Adrenal gland (tissue), 9 donors: ENCODE measurements at regions not wholly inside any gene's neighbourhood (a gene's known extent, or its start where the extent isn't known, plus 50 kb on each side); places are given as distances from the start of the nearest gene placed in this dataset.

Experiments
- DNase-seq, 7 donors: peaks; one replicate each; pipeline ENCODE4 v3.0.0-alpha.2; 2019 to 2020
- H3K27ac ChIP-seq, 5 donors: fragments of 200-600 bp; sonication (generic) in 4 of 5; 1 replicate in 3 of 5; 2 replicates in 2 of 5; pipeline versions ENCODE4 v1.5.1 to v1.8.0; 2016 to 2020; ENCODE audit warnings: mild to moderate bottlenecking in 1 of 5
- H3K27me3 ChIP-seq: fragments of 200-600 bp; 2 replicates; pipeline ENCODE4 v1.8.0; 2021
- H3K36me3 ChIP-seq, 2 donors: fragments of 200-600 bp; replicated peaks in 1 of 2; 1 replicate in 1 of 2; 2 replicates in 1 of 2; pipeline versions ENCODE4 v1.5.1 to v1.8.0; 2018 to 2022
- H3K4me1 ChIP-seq, 2 donors: fragments of 200-600 bp; replicated peaks in 1 of 2; 1 replicate in 1 of 2; 2 replicates in 1 of 2; pipeline versions ENCODE4 v1.5.1 to v1.8.0; 2018 to 2021
- H3K4me3 ChIP-seq, 4 donors: fragments of 200-600 bp; sonication (generic) in 3 of 4; one replicate each; pipeline ENCODE4 v1.5.1; 2016 to 2018
- H3K9me3 ChIP-seq, 3 donors: fragments of 200-600 bp; sonication (generic) in 1 of 3; replicated peaks in 1 of 3; 1 replicate in 2 of 3; 2 replicates in 1 of 3; pipeline versions ENCODE4 v1.5.1 to v1.8.0; 2016 to 2021
- CTCF ChIP-seq, 6 experiments: fragments of 450-650 bp in 4 of 6; fragments of 200-600 bp in 2 of 6; sonication (generic) in 1 of 6; IDR thresholded peaks; 1 replicate in 5 of 6; 2 replicates in 1 of 6; pipeline versions ENCODE4 v1.5.1 to v1.8.0; 2016 to 2021; ENCODE audit warnings: antibody characterized with exemption in 6 of 6, mild to moderate bottlenecking in 2 of 6, moderate library complexity in 1 of 6
- POLR2A ChIP-seq, 2 donors: fragments of 450-650 bp; IDR thresholded peaks; one replicate each; pipeline ENCODE4 v1.6.1; 2017; ENCODE audit warnings: antibody characterized with exemption in 2 of 2, mild to moderate bottlenecking in 2 of 2, moderate library complexity in 1 of 2
- WGBS, 4 donors: extraction: QIAGEN DNeasy Blood & Tissue Kit in 2 of 4; methylation state at CpG; one replicate each; pipeline versions ENCODE4 v1.1.5 to v1.1.7; 2013 to 2017; 5-methylcytosine and 5-hydroxymethylcytosine counted together
- intact Hi-C, 2 donors: fragments of 100-400 bp; cut with DNase I; formaldehyde crosslinking; loops; one replicate each; pipeline versions ENCODE4 v1.14.1 to v1.15.0; 2022 to 2023
- donor health status: healthy with polysubstance abuse.
- donor health status: Bipolar disorder and iron deficiency.
- donor health status: DM: yes; HTN: yes; CAD: no.
- donor health status: DM: no; HTN: no; CAD: no.
- donor health status: DM: no; HTN: no; CAD: no.

GRCh38 chr2:217336694-217337093 lies 476.8 kb upstream of the TNP1 start:
- WGBS, 4 donors, result 86 to 93% (median 90%) methylated on average over 4 of the region's 4 CpGs
- TF ChIP-seq POLR2A (IDR thresholded peaks at IDR 0.05), result no peak
- no peak for TF ChIP-seq CTCF (IDR thresholded peaks at IDR 0.05)
- Histone ChIP-seq H3K27ac (no peak overlapping the region), H3K4me3 (no peak overlapping the region), H3K27me3 (no peaks in the 10 kb centered on the region), H3K4me1 (peaks cover 0 to 11% of the 10 kb centered on the region in 2 donors), H3K9me3 (no peaks in the 10 kb centered on the region), H3K36me3 (no peaks in the 10 kb centered on the region)
- DNase-seq, result no peak
- intact Hi-C loops, result no loop called here

- H3K4me3 ChIP-seq, result no peak overlapping the region
- H3K27me3 ChIP-seq, result no peaks in the 10 kb centered on the region
- TF ChIP-seq POLR2A (IDR thresholded peaks at IDR 0.05) (no peak), CTCF (IDR thresholded peaks at IDR 0.05) (no peak)
- DNase-seq, result peak in 3 of 7 donors; percentile 19 to 30 (median 29)
- no peaks in the 10 kb centered on the region for H3K36me3 ChIP-seq
- no peak overlapping the region for H3K27ac ChIP-seq
- H3K4me1 ChIP-seq, result peaks cover 0 to 15% of the 10 kb centered on the region in 2 donors
- WGBS, 4 donors, result 68 to 75% (median 72%) methylated on average over 5 of the region's 5 CpGs
- H3K9me3 ChIP-seq, result no peaks in the 10 kb centered on the region
- intact Hi-C loops, result no loop called here
These were observed 475.6 kb upstream of the TNP1 start for GRCh38 chr2:217335341-217335966.

GRCh38 chr2:217334561-217334960 lies 474.7 kb upstream of the TNP1 start:
- no peak overlapping the region for H3K4me3 ChIP-seq
- no peak for DNase-seq
- no peaks in the 10 kb centered on the region for H3K36me3 ChIP-seq
- TF ChIP-seq POLR2A (IDR thresholded peaks at IDR 0.05), result no peak
- H3K27me3 ChIP-seq, result no peaks in the 10 kb centered on the region
- no peak overlapping the region for H3K27ac ChIP-seq
- intact Hi-C loops, result no loop called here
- H3K9me3 ChIP-seq, result no peaks in the 10 kb centered on the region
- H3K4me1 ChIP-seq, result peaks cover 0 to 15% of the 10 kb centered on the region in 2 donors

- no peak for DNase-seq
- WGBS, 4 donors, result 97 to 98% (median 97%) methylated on average over 9 of the region's 9 CpGs
- no peak for TF ChIP-seq CTCF (IDR thresholded peaks at IDR 0.05)
- no peak for TF ChIP-seq POLR2A (IDR thresholded peaks at IDR 0.05)
- Histone ChIP-seq H3K36me3 (no peaks in the 10 kb centered on the region), H3K27ac (no peak overlapping the region), H3K4me1 (peaks cover 0 to 6% of the 10 kb centered on the region in 2 donors), H3K9me3 (no peaks in the 10 kb centered on the region), H3K27me3 (no peaks in the 10 kb centered on the region), H3K4me3 (no peak overlapping the region)
- intact Hi-C loops, result no loop called here
These were observed 473.0 kb upstream of the TNP1 start for GRCh38 chr2:217332866-217333265.

GRCh38 chr2:217332417-217332791 lies 472.5 kb upstream of the TNP1 start:
- Histone ChIP-seq H3K4me1 (peaks cover 0 to 5% of the 10 kb centered on the region in 2 donors), H3K36me3 (no peaks in the 10 kb centered on the region), H3K27me3 (no peaks in the 10 kb centered on the region), H3K4me3 (no peak overlapping the region), H3K9me3 (no peaks in the 10 kb centered on the region), H3K27ac (no peak overlapping the region)
- no peak for DNase-seq
- WGBS, 4 donors, result 92 to 100% (median 98%) methylated on average over 2 of the region's 2 CpGs
- TF ChIP-seq POLR2A (IDR thresholded peaks at IDR 0.05) (no peak), CTCF (IDR thresholded peaks at IDR 0.05) (no peak)
- intact Hi-C loops, result no loop called here
